ENCODE measurements at regions not wholly inside any gene's neighbourhood (a gene's known extent, or its start where the extent isn't known, plus 50 kb on each side); places are given as distances from the start of the nearest gene placed in this dataset.

- DNase-seq (ENCODE audit: low spot score): no peak
Observed at GRCh38 chr4:152235718-152236117, 300.2 kb downstream of the FBXW7 start.

- no peak for DNase-seq (ENCODE audit: low spot score)
Observed at GRCh38 chr4:152234571-152234970, 301.3 kb downstream of the FBXW7 start.

GRCh38 chr4:152232271-152232670 lies 303.6 kb downstream of the FBXW7 start:
- no peak for DNase-seq (ENCODE audit: low spot score)

- no peak for DNase-seq (ENCODE audit: low spot score)
Observed at GRCh38 chr4:152229782-152230289, 306.1 kb downstream of the FBXW7 start.

- DNase-seq (ENCODE audit: low spot score): no peak
Observed at GRCh38 chr4:152225680-152226079, 310.2 kb downstream of the FBXW7 start.

- no peak for DNase-seq (ENCODE audit: low spot score)
Observed at GRCh38 chr4:152224721-152225420, 311.0 kb downstream of the FBXW7 start.

GRCh38 chr4:152224223-152224622 lies 311.7 kb downstream of the FBXW7 start:
- no peak for DNase-seq (ENCODE audit: low spot score)

GRCh38 chr4:152223600-152223999 lies 312.3 kb downstream of the FBXW7 start:
- DNase-seq (ENCODE audit: low spot score): no peak

- DNase-seq (ENCODE audit: low spot score): no peak
Observed at GRCh38 chr4:152221816-152222516, 313.9 kb downstream of the FBXW7 start.

GRCh38 chr4:152220201-152220666 lies 315.7 kb downstream of the FBXW7 start:
- peak; percentile 56 for DNase-seq (ENCODE audit: low spot score)

- DNase-seq (ENCODE audit: low spot score): no peak
Observed at GRCh38 chr4:152218576-152218975, 317.3 kb downstream of the FBXW7 start.

- DNase-seq (ENCODE audit: low spot score): no peak
Observed at GRCh38 chr4:152217896-152218295, 318.0 kb downstream of the FBXW7 start.

- DNase-seq (ENCODE audit: low spot score): no peak
Observed at GRCh38 chr4:152211936-152212653, 323.8 kb downstream of the FBXW7 start.

GRCh38 chr4:152209772-152210493 lies 326.0 kb downstream of the FBXW7 start:
- DNase-seq (ENCODE audit: low spot score): no peak

- no peak for DNase-seq (ENCODE audit: low spot score)
Observed at GRCh38 chr4:152207378-152207720, 328.5 kb downstream of the FBXW7 start.

- DNase-seq (ENCODE audit: low spot score): no peak
Observed at GRCh38 chr4:152206646-152207377, 329.1 kb downstream of the FBXW7 start.

- DNase-seq (ENCODE audit: low spot score): no peak
Observed at GRCh38 chr4:152206185-152206584, 329.7 kb downstream of the FBXW7 start.

GRCh38 chr4:152202415-152202814 lies 333.5 kb downstream of the FBXW7 start:
- DNase-seq (ENCODE audit: low spot score): no peak

- DNase-seq (ENCODE audit: low spot score): no peak
Observed at GRCh38 chr4:152200511-152201333, 335.2 kb downstream of the FBXW7 start.

- DNase-seq (ENCODE audit: low spot score): no peak
Observed at GRCh38 chr4:152197211-152197610, 338.7 kb downstream of the FBXW7 start.

- no peak for DNase-seq (ENCODE audit: low spot score)
Observed at GRCh38 chr4:152195888-152196287, 340.0 kb downstream of the FBXW7 start.

All from AG20443 (cell line).